ENCODE measurements at regions not wholly inside any gene's neighbourhood (a gene's known extent, or its start where the extent isn't known, plus 50 kb on each side); places are given as distances from the start of the nearest gene placed in this dataset.

DNA sequence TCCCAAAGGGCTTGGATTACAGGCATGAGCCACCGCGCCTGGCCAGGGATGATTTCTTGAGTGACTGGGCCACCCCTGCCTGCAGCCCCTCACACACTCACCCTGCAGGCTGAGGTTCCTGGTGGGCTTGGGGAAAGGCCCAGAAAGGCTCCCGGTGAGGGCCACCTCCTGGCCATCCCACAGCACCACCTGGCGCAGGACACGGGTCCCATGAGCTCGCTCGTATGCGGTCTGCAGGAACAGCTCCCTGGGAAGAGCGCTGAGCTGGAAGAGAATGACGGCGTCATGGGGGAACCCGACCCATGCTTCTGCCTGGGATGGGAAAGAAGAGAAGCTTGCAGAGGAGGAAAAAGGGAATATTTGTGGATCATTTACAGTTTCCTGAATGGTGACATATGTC lies 59.3 kb downstream of the RMI2 start:
- no peaks in the 10 kb centered on the region for H3K36me3 ChIP-seq
- TF ChIP-seq, protein P1, sequence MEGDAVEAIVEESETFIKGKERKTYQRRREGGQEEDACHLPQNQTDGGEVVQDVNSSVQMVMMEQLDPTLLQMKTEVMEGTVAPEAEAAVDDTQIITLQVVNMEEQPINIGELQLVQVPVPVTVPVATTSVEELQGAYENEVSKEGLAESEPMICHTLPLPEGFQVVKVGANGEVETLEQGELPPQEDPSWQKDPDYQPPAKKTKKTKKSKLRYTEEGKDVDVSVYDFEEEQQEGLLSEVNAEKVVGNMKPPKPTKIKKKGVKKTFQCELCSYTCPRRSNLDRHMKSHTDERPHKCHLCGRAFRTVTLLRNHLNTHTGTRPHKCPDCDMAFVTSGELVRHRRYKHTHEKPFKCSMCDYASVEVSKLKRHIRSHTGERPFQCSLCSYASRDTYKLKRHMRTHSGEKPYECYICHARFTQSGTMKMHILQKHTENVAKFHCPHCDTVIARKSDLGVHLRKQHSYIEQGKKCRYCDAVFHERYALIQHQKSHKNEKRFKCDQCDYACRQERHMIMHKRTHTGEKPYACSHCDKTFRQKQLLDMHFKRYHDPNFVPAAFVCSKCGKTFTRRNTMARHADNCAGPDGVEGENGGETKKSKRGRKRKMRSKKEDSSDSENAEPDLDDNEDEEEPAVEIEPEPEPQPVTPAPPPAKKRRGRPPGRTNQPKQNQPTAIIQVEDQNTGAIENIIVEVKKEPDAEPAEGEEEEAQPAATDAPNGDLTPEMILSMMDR (IDR thresholded peaks at IDR 0.05): no peak
- H3K9me3 ChIP-seq: no peaks in the 10 kb centered on the region
- H3K27ac ChIP-seq: no peak overlapping the region
- H3K27me3 ChIP-seq: no peaks in the 10 kb centered on the region
- no peaks in the 10 kb centered on the region for H3K4me1 ChIP-seq
- DNase-seq (ENCODE audit: low spot score): no peak
- no peak overlapping the region for H3K4me3 ChIP-seq

DNA sequence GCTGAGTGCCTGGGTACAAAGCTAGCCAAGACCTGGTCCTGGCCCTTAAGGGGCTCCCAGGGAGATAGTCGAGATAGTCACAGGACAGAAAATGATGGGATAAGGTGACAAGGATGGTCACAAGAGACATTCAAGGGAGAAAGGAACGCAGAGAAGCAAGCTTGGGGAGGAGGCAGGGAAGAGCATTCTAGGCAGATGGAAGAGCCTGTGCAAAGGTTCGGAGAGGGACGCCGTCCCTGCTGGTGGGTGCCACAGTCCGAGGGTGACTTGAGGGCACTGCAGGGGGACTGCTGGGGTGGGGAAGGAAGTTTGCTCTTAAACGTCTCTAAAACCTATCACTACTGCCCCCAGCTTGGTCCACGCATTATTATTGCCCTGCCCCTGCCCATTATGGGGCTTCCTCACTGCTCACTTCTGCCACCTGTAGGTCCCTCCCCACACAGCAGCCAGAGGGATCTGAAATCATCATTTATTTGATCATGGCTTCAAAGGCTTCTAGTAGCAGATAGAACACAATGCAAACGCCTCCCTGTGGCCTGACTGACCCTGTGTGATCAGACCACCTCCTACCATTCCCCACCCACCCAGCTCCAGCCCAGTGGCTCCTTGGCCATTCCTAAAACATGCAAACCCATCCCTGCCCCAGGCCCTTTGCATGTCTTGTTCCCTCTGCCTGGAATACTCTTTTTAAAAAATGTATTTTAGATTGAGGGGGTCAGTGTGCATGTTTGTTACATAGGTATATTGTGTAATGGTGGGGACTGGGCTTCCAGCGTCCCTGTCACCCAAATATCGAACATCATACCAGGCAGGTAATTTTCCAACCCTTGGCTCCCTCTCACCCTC lies 60.3 kb downstream of the RMI2 start:
- Histone ChIP-seq H3K36me3 (no peaks in the 10 kb centered on the region), H3K4me3 (no peak overlapping the region), H3K27me3 (no peaks in the 10 kb centered on the region), H3K27ac (no peak overlapping the region), H3K9me3 (no peaks in the 10 kb centered on the region), H3K4me1 (no peaks in the 10 kb centered on the region)
- DNase-seq (ENCODE audit: low spot score): no peak
- TF ChIP-seq, protein P1 (IDR thresholded peaks at IDR 0.05): peak in 1 of 2 donors; percentile 64

- Histone ChIP-seq H3K4me1 (no peaks in the 10 kb centered on the region), H3K9me3 (no peaks in the 10 kb centered on the region), H3K27me3 (no peaks in the 10 kb centered on the region), H3K4me3 (no peak overlapping the region), H3K27ac (no peak overlapping the region), H3K36me3 (no peaks in the 10 kb centered on the region)
- TF ChIP-seq, protein P1 (IDR thresholded peaks at IDR 0.05): no peak
- DNase-seq (ENCODE audit: low spot score): no peak
Observed at GRCh38 chr16:11406177-11406560, 60.9 kb downstream of the RMI2 start.

DNA sequence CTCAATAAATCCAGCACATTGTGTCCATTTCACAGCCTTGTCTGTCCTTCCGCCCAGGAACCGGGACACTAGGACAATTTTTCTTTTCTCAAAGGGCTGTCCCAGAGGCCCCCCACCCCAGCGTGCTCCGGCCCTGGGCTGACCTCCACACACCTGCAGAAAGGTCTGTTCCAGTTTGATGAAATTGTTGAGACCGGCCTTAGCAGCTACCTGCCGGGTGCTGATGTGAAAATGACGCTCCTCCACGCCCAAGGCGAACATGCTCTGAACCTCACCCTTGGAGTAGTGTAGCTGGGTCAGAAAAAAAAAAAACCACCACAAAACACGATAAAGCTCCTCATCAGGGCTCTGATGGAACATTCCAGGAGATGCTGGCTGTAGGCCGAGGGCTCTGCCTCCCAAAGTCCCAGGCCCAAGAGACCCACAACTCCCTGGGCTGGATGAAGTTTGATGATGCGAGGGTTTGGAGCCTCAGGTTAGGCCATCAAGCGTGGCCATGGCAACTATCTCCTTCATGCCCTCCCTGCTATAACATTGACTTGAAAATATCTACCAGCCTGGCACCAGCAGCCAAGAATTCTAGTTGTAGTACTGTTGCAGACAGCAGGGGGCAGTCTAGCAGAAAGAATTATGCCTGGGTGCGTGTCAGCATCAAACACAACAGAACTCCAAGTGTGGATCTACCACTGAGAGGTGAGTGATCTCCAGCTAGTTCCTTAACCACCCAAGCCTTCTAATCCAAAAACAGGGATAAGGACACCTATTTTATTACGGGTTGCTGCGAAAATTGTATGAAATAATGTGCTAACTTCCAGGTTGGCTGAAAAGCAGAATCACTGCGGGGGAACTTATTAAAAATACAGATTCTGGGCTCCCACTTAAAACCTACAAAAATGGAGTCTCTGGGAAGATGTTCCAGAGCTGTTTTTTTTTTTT lies 62.1 kb downstream of the RMI2 start:
- Histone ChIP-seq H3K36me3 (no peaks in the 10 kb centered on the region), H3K27ac (no peak overlapping the region), H3K4me3 (no peak overlapping the region), H3K9me3 (no peaks in the 10 kb centered on the region), H3K27me3 (no peaks in the 10 kb centered on the region), H3K4me1 (no peaks in the 10 kb centered on the region)
- TF ChIP-seq, protein P1 (IDR thresholded peaks at IDR 0.05): peak; percentile 44 to 73
- DNase-seq (ENCODE audit: low spot score): peak; percentile 80

- H3K27ac ChIP-seq: no peak overlapping the region
- no peaks in the 10 kb centered on the region for H3K4me1 ChIP-seq
- no peak overlapping the region for H3K4me3 ChIP-seq
- no peaks in the 10 kb centered on the region for H3K27me3 ChIP-seq
- DNase-seq (ENCODE audit: low spot score): no peak
- H3K36me3 ChIP-seq: no peaks in the 10 kb centered on the region
- TF ChIP-seq, protein P1 (IDR thresholded peaks at IDR 0.05): no peak
- H3K9me3 ChIP-seq: no peaks in the 10 kb centered on the region
Observed at GRCh38 chr16:11408216-11408615, 63.0 kb downstream of the RMI2 start.

Data from right atrium auricular region (tissue), 2 donors.